ENCODE measurements at regions not wholly inside any gene's neighbourhood (a gene's known extent, or its start where the extent isn't known, plus 50 kb on each side); places are given as distances from the start of the nearest gene placed in this dataset.

DNA sequence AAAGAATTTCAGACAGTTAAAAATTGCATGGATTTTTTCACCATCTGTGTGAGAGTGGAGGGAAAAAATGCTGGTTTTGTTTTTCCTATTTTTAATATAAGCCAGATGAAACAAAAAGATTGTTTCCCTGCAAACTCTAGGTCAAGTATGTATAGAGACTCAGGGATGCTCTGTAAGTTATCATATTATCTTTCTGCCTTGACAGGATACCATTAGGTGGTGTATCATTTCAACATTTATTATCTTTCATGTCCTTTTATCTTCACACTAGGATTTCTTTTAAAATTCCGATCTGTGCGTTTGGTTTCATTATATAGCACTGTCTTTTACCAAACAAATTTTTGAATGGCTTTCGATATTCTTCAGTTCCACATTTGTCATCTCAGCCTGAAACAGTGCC lies 225.3 kb downstream of the EN1 start:
- DNase-seq (ENCODE audit: low read depth in 2 of 3, low spot score in 1 of 3), result no peak

DNA sequence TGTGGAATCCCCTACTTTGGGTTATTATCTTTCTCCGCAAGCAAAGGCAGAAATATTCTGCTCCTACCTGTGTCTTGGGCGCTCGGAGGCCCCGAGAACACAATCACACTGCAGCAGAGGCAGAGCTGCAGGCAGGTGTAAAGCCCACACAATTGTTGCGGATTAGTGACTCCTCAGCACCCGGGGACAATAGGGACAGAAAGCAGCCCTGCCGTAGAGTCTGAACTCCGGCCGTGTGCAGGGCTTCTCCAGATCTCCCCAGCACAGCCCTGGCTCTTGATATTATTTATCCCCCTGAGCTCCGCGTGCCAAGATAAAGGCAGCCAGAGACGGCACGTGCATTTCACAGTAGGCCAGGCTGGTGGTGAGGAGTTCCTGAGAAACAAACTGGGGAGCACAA lies 229.2 kb downstream of the EN1 start:
- DNase-seq (ENCODE audit: low read depth in 2 of 3, low spot score in 1 of 3), result no peak

DNA sequence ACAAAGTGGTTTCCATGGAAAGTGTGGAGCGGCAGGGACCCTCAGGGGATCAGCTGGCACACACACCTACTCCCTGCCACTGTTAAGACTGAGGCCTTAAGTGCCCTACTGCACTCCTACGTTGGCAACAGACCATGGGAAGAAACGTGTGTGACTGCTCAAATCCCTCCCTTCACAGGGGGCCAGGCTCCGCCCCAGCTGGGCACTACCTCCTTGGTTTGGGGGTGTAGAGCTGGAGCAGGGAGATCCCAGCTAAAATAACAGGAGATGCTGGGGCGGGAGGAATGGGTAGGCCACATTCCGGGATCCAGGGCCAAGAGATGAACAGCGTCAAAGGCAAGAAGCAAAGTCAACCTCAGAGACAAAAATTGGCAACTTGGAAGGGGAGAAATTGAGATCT lies 231.0 kb downstream of the EN1 start:
- DNase-seq (ENCODE audit: low read depth in 2 of 3, low spot score in 1 of 3), result no peak

DNA sequence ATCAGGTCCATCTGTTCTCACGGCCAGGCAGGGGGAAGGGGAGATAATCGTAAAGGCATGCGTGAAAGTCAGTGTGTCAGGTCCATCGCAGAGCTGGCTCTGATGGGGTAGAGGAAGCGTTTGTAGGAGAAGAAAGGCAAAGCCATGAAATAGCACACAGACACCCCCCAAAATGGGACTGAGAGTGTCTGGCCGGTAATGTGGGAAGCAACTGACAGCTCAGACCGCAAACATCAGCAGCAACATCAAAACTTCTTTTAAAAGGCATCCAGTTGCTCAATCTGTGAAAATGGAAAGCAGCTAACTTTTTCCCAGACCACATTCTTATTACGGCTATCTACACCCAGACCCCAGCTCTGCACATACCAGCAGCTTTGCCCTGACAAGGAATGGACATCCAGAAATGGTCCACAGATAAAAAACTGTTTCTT lies 232.6 kb downstream of the EN1 start:
- no peak for DNase-seq (ENCODE audit: low read depth in 2 of 3, low spot score in 1 of 3)

DNA sequence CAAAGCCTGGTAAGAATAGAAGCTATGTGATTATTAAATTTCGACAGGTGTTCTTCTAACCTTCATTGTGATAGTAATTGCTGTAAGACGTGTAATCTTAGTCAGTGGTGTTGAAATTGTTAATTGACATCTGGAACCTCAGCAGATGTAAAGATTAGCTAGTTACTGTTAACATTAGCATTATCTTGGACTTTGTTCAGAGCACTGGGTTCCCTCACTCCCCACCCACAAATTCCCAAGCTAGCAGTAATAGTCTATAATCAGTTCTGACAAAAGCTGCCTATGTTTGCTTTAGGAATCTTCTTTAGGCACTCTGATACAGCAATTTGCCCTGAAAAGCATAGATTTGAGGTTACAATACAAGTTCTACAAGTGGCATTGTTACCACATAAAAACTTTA lies 233.7 kb downstream of the EN1 start:
- no peak for DNase-seq (ENCODE audit: low read depth in 2 of 3, low spot score in 1 of 3)

DNA sequence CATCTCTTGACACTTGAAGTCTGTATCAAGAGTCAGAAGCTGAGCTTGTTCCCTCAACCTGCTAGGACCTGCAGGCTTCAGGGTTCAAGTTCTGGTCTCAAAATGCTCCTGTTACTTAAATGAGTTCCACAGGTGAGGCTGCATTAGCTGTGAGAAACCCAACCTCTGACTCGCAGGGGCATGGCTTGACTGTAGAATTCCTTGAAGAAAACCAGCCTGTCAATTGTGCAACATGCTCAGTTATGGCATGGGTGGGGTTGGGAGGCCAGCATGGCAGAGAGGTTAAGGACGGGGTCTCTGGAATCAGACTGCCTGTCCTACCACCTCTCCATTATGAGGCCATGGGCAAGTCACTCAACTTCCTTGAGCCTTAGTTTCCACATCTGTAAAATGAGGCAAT lies 235.8 kb downstream of the EN1 start:
- no peak for DNase-seq (ENCODE audit: low read depth in 2 of 3, low spot score in 1 of 3)

DNA sequence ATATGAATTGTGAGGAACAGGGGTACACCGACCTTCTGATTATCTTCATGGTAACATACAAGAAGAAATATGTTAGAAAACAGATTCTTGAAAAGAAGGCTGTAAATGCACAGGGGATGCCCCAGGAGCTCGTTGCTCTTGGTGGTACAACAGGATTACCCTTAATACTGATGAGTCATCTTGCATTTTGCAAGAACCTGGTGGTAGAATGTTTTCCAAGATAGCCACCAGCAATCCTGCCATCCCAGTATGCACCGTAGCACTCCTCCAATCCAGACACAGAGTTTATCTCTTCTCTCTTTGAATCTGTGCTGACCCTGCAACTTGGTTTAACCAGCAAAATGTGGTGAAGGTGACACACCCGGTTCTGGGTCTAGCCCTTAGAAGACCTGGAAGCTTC lies 238.3 kb downstream of the EN1 start:
- no peak for DNase-seq (ENCODE audit: low read depth in 2 of 3, low spot score in 1 of 3)

DNA sequence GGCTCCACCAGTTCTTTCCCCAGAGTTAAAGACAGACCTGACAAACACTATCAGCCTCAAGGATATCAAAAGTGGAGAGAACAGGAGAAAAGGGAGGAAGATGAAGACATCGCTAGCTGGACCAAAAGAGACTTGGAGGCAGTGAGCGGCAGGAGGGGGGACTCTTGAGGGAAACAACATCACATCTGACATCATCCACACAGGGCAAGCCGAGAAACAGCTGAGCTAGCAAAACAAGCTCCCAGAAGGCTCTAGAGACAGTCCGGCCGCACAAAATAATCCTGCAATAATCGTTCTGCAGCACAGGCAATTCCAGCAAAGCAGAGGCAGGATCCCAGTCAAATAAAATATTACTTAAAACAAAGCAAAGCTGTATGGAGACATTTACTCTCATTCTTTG lies 239.8 kb downstream of the EN1 start:
- no peak for DNase-seq (ENCODE audit: low read depth in 2 of 3, low spot score in 1 of 3)

DNA sequence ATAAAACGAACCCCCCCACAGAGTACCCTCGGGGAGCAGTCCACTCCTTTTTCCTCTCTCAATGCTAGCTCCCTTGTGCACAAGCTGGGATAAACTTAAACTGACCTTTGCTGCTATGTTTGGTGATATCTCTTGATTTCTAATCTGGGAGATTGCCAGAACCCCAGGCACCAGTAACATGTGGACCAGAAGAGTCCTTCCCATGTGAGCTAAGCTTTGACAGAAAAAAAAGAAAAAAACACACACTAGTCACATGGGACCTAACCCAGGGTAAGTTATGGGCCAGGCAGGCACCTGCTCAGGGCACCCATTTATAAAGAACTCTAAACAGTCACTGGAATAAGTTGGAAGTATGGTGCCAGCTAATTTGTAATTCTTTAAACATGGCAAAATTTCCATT lies 242.6 kb downstream of the EN1 start:
- no peak for DNase-seq (ENCODE audit: low read depth in 2 of 3, low spot score in 1 of 3)

DNA sequence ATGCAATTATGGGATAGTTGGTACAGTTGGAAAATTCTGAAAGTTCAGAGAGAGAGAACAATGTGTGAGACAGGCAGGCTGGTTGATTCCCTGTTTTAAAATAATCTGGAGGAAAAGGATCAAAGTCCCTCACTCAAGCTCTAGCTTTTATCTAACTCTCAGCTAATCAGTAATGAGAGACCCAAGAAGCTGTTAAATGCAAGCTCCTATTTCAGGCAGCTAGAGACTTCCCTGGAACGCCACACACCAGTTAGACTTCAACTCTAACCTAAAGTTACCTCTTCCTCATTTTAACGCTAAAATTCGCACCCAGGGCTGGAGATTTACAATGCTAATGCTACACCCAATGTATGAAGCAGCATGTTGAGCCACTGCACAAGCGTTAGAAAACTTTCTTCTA lies 243.1 kb downstream of the EN1 start:
- DNase-seq (ENCODE audit: low read depth in 2 of 3, low spot score in 1 of 3), result no peak

DNA sequence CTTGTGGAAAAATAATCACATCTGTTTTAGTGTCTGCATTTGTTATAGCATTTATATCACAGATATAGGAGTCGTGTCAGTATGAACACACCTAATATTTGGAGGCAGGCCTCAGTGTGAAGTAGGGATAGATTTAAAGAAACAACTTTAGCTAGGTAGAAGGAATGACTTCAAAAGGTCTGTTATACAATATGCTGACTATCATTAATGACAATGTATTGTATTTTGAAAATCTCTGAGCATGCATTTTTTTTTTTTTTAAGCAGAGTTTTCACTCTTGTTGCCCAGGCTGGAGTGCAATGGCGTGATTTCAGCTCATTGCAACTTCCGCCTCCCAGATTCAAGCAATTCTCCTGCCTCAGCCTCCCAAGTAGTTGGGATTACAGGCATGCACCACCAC lies 248.3 kb downstream of the EN1 start:
- DNase-seq (ENCODE audit: low read depth in 2 of 3, low spot score in 1 of 3), result no peak

DNA sequence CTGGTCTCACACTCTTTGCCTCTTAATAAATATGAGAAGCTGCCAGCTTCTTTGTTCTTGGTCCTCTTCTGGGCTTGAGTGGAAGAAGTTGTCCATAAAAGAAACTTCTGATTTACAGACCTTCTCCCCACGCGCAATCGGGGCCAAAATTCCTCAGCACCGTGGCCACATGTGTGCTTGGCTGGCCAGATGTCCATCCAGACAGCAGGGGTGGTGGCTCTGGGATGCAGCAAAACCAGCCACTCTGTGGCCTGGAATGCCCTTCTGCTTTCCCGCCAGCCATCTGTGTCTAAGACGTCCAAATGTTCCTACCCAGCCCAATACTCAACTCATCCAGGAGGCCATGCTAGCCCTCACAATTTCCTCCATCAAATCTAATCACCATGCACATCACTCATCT lies 250.8 kb downstream of the EN1 start:
- no peak for DNase-seq (ENCODE audit: low read depth in 2 of 3, low spot score in 1 of 3)

DNA sequence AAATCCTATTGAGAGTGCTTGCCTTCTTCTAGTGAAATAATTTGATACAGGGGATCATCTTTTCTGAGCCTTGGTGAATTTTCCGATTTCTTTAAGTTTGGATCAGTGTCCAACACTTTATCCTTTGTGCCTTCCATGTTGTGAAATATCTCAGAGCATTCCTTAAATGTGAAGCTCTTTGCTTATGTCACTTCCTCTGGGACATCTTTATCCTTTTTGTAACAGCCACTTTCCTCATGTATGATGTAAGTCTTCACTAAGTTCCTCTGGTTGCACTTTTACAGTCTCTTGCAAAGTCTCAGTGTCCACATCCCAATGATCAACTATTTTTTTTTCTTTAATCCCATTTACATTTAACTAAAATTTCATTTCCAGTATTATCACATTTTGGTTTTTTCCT lies 254.2 kb downstream of the EN1 start:
- DNase-seq (ENCODE audit: low read depth in 2 of 3, low spot score in 1 of 3), result no peak

DNA sequence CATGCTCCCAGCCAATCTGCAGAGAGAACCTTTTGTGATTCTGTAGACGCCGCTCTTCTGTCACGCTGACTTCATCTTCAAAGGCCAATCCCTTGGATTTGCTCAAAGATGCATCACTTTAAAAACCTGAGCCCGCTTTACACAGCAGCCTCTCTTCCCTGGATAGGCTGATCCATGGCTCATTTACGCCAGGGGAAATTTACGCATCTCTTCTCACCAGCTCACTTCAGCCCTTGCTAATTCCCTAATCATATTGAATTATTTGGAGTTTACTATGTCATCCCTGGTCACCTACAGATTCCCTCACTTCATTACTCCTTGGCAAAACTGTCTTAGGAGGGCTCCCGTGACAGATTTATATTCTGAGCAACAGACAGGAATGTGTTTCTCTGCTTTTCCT lies 256.2 kb downstream of the EN1 start:
- DNase-seq (ENCODE audit: low read depth in 2 of 3, low spot score in 1 of 3), result no peak

DNA sequence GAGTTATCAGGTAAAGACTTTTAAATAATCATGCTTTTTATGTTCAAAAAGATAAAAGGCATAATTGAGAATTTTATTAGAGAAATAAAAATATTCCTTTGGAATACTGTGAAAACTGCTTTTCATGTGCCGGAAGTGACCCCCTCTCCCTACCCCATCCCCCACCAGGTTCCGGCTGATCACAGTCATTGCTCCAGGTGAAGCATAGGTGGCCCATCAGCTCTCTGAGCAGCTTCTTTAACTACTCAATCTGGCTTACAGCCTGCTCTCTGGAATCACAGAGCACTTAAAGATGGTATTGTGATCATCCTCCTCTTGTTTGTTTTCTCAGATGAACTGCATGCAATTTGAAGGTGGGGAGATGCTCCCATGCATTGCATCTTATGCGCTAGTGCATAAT lies 257.7 kb downstream of the EN1 start:
- no peak for DNase-seq (ENCODE audit: low read depth in 2 of 3, low spot score in 1 of 3)

DNA sequence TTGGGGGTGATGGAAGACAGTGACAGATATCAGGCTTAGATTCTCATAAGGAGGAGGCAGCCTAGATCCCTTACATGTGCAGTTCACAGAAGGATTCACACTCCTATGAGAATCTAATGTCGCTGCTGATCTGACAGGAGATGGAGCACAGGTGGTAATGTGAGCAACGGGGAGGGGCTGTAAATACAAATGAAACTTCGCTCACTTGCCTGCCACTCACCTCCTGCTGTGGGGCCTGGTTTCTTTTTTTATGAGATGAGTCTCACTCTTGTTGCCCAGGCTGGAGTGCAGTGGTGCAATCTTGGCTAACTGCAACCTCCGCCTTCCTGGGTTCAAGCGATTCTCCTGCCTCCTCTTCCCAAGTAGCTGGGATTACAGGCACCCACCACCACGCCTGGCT lies 258.6 kb downstream of the EN1 start:
- DNase-seq (ENCODE audit: low read depth in 2 of 3, low spot score in 1 of 3), result no peak

DNA sequence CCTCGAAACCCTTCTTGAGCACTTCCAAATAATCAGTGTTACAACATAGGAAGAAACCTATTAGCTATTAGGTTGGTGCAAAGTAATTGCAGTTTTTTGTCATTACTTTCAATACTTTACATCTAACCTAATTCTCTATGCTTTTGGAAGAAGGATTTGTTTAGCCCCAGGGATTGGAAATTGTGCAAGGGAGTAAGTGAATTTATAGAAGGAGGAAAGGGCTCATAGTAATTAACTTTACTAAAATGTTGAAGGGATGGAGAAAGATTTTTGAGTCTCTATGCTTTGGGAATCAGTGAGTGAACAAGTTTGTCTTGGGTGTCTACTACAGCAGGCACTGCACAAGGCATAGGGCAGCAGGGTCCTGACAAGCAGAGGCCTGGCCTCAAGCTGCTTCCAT lies 261.1 kb downstream of the EN1 start:
- DNase-seq (ENCODE audit: low read depth in 2 of 3, low spot score in 1 of 3), result no peak

DNA sequence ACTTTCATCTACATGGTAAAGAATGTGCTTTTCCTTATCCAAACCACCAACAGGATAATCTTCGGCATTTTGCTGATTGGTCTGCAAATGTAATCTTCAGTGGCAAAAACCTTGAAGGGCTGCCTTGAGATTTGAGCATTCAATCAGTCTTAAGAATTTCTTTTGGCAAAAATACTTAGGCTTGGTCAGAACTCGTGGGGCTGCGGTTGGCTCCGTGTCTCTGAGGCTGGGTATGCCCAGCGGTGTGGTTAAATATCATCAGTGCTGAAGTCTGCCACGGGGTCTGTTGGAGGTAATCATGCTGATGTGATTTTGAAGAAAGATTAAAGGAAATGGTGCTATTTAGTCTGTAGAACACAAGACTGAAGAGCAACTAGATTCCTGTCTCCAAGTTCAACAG lies 262.6 kb downstream of the EN1 start:
- DNase-seq (ENCODE audit: low read depth in 2 of 3, low spot score in 1 of 3), result no peak

DNA sequence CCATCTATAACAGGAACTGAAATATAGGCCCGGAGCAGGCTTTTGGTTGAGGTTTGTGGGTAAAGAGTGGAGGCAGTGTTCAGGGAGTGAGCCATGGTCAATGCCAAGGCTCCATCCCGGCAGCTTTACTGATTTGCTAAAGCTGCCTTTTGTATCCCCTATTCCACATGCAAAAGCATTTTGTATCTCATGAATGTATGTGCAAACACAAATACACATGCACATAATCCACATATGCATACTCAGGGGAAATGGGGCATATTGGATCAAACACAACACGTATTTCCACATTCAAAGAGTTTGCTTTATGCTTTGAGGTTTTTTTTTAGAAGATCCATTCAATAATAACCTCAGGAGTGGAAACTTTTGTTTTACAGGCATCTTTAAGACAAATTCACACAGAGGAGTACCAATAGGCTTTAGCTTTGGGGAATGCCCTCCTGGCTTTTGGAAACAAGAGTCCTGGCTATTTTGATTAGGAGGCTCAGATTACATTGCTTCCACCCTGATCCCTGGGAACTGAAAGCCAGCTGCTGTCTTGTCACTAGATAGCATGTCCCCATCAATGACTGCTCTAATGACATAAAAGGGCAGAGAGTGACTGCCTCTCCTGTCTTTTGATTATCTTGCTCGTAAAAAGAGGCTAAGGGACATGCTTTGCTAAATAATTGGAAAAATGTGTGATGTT lies 263.2 kb downstream of the EN1 start:
- DNase-seq (ENCODE audit: low read depth in 2 of 3, low spot score in 1 of 3), result no peak

DNA sequence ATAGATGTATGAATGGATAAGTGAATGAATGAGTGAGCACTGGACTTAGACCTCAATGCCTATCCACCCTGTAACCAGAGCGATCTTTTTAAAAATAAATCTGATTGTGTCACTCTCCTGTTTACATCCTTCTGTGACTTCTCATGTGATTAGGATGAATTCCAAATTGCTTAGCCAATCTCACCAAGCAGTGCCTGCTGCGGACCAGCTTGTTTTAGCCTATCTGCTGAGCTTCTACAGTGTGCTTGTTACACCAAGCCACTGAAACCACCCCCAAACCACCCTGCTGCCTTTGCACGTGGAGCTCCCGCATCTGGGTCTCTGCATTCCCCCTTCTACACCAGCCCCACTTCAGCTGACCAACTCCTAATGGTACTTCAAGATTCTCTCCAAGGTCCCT lies 265.4 kb downstream of the EN1 start:
- no peak for DNase-seq (ENCODE audit: low read depth in 2 of 3, low spot score in 1 of 3)

DNA sequence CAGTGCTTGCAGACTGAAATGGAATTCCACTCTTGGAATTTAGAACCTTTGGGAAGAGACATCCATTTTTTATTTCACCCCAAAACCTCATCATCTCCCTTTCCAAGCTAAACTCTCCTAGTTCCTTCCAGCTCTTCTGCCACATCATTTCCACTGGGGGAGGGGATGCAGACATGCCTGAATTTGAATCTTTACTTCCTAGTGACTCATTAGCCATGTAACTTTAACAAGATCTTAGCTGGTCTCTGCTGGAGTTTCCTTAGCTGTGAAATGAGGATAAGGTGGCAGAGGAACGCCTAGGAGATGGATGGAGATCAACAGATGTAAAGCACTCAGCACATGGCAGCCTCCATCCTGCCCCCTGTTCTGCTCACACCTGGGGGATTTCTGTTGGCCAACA lies 266.8 kb downstream of the EN1 start:
- DNase-seq (ENCODE audit: low read depth in 2 of 3, low spot score in 1 of 3), result no peak

DNA sequence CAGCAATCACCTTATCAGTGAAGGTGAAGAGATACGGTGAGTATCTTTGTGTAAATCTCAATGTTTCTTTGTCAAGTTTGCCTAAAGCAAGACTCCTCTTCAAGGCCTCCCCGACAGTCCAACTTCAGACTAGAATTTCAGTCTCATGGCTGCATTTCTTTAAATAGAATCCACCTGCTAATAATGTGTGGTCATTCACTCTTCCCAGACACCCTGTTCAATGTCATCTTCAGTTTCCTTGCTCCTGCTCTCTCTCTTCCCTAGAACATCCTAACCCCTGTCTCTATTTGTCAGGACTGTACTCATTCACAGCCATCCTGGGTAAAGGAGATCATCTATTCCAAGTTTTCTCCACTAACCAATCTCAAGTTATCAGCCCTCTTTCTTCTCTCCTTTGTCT lies 267.3 kb downstream of the EN1 start:
- no peak for DNase-seq (ENCODE audit: low read depth in 2 of 3, low spot score in 1 of 3)

DNA sequence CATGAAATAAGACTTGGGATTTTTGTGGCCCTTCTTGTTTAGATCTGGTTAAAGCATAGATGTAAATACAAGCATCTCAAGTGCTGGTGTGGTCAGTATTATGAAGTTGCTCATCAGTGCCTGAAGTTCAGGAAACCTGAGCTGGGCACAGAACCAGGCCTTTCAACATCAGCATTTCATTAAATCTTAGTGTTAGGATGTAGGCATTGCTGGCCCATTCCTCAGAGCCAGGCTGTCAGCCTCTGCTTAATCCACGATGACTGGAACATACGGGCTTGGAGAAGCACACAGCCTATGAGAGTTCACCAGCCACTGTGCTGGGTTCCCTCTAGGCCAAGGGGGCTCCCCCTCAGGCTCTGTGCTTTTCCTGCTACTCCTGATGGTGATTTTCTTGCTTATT lies 270.2 kb downstream of the EN1 start:
- DNase-seq (ENCODE audit: low read depth in 2 of 3, low spot score in 1 of 3), result no peak
